ENCODE measurements at regions not wholly inside any gene's neighbourhood (a gene's known extent, or its start where the extent isn't known, plus 50 kb on each side); places are given as distances from the start of the nearest gene placed in this dataset.
"Not testable (repeated sequence)": the region's sequence is repeated elsewhere in the genome, so short reads cannot be mapped to it uniquely, and the experiment has no call there.

DNA sequence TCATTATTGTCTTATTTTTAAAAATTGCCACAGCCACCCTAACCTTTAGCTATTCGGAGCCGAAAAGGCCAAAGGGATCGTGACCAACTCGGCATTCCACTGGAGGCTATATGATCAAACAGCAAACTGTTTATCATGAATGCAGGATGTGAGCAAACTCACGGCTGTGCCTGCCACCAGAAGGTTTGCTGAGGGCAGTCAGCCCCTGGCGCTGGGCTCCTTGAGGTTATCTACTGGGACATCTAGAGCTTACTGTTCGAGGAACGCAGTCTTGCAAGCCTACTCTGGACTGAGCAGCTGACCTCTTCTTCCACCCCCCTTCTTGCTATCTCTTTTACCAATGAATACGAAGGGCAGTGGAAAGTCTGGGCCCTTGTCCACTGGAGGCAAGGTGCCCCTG, 231.5 kb upstream of the TARS1 start:
- Mint-ChIP-seq H3K4me3 (no peak overlapping the region), H3K4me1 (no peaks in the 10 kb centered on the region), H3K27ac (no peak overlapping the region), H3K36me3 (no peaks in the 10 kb centered on the region), H3K9me3 (peaks cover 0 to 8% (median 3%) of the 10 kb centered on the region in 3 donors), H3K27me3 (no peaks in the 10 kb centered on the region)
- Histone ChIP-seq H3K4me3 (ENCODE audit: control insufficient read depth in 1 of 2, extremely low read depth in 1 of 2, low read length in 1 of 2) (no peak overlapping the region), H3K4me1 (ENCODE audit: control insufficient read depth in 1 of 2, extremely low read depth in 1 of 2, insufficient read depth in 2 of 2, low read length in 2 of 2) (no peaks in the 10 kb centered on the region), H3K36me3 (ENCODE audit: control insufficient read depth in 2 of 2, extremely low read depth in 1 of 2, insufficient read depth in 1 of 2, low read length in 1 of 2) (no peaks in the 10 kb centered on the region), H3K27ac (ENCODE audit: low read length) (no peak overlapping the region), H3K27me3 (replicated peaks in 1 of 2; ENCODE audit: control insufficient read depth in 2 of 2, extremely low read depth in 1 of 2, insufficient read depth in 2 of 2, low read length in 1 of 2) (no peaks in the 10 kb centered on the region), H3K9me3 (no peaks in the 10 kb centered on the region)
- WGBS (ENCODE audit: insufficient coverage): 70% methylated on average over 2 of the region's 9 CpGs
- DNase-seq (no peak), ATAC-seq (replicated peaks in 1 of 4) (no peak)
- ChIA-PET CTCF (no interaction called here), POLR2A (no interaction called here)

DNA sequence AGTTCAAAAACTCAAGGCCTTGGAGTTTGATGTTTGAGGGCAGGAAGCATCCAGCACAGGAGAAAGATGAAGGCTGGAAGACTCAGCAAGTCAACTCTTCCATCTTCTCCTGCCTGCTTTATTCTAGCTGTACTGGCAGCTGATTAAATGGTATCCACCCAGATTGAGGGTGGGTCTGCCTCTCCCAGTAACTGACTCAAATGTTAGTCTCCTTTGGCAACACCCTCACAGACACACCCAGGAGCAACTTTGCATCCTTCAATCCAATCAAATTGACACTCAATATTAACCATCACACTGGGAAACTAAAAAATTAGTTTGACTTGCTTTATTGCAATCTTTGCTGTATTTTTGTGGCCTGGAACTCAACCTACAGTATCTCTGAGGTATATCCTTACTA, 230.5 kb upstream of the TARS1 start:
- DNase-seq; ATAC-seq (replicated peaks in 1 of 4); H3K9me3 Mint-ChIP-seq; CTCF ChIA-PET; H3K36me3 ChIP-seq (ENCODE audit: control insufficient read depth in 2 of 2, extremely low read depth in 1 of 2, insufficient read depth in 1 of 2, low read length in 1 of 2); H3K4me3 Mint-ChIP-seq; H3K4me1 ChIP-seq (ENCODE audit: control insufficient read depth in 1 of 2, extremely low read depth in 1 of 2, insufficient read depth in 2 of 2, low read length in 2 of 2); POLR2A ChIA-PET; H3K9me3 ChIP-seq; H3K36me3 Mint-ChIP-seq; H3K27ac Mint-ChIP-seq; H3K27ac ChIP-seq (ENCODE audit: low read length); H3K27me3 Mint-ChIP-seq; H3K27me3 ChIP-seq (replicated peaks in 1 of 2; ENCODE audit: control insufficient read depth in 2 of 2, extremely low read depth in 1 of 2, insufficient read depth in 2 of 2, low read length in 1 of 2); H3K4me1 Mint-ChIP-seq; H3K4me3 ChIP-seq (ENCODE audit: control insufficient read depth in 1 of 2, extremely low read depth in 1 of 2, low read length in 1 of 2): not testable (repeated sequence)

DNA sequence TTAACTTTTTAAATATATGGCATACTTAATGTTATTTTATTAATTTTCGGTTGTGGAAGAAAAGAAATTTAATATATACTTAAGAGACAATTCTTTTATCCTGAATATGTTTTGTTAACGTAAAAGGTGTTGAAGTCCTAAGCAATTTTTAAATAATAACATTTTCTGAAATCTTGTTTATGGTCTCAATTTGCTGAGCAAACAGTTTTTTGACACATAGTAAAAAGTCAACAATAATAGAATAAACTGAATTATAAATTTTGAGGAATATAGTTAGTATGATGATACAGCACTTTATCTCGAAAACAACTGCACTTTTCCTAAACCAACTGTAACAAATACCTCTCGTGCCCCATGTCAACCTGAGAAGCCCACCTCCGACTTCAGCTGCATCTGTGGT, 229.8 kb upstream of the TARS1 start:
- ATAC-seq (replicated peaks in 1 of 4) (no peak), DNase-seq (no peak)
- Histone ChIP-seq H3K27ac (ENCODE audit: low read length) (no peak overlapping the region), H3K4me1 (ENCODE audit: control insufficient read depth in 1 of 2, extremely low read depth in 1 of 2, insufficient read depth in 2 of 2, low read length in 2 of 2) (no peaks in the 10 kb centered on the region), H3K4me3 (ENCODE audit: control insufficient read depth in 1 of 2, extremely low read depth in 1 of 2, low read length in 1 of 2) (no peak overlapping the region), H3K27me3 (replicated peaks in 1 of 2; ENCODE audit: control insufficient read depth in 2 of 2, extremely low read depth in 1 of 2, insufficient read depth in 2 of 2, low read length in 1 of 2) (no peaks in the 10 kb centered on the region), H3K9me3 (no peaks in the 10 kb centered on the region), H3K36me3 (ENCODE audit: control insufficient read depth in 2 of 2, extremely low read depth in 1 of 2, insufficient read depth in 1 of 2, low read length in 1 of 2) (no peaks in the 10 kb centered on the region)
- CTCF ChIA-PET: no interaction called here
- 83% methylated on average over 1 of the region's 5 CpGs for WGBS (ENCODE audit: insufficient coverage)
- no peaks in the 10 kb centered on the region for H3K36me3 Mint-ChIP-seq
- H3K4me1 Mint-ChIP-seq: no peaks in the 10 kb centered on the region
- H3K9me3 Mint-ChIP-seq: peaks cover 0 to 8% (median 3%) of the 10 kb centered on the region in 3 donors
- H3K27ac Mint-ChIP-seq: no peak overlapping the region
- H3K27me3 Mint-ChIP-seq: no peaks in the 10 kb centered on the region
- POLR2A ChIA-PET: no interaction called here
- H3K4me3 Mint-ChIP-seq: no peak overlapping the region

DNA sequence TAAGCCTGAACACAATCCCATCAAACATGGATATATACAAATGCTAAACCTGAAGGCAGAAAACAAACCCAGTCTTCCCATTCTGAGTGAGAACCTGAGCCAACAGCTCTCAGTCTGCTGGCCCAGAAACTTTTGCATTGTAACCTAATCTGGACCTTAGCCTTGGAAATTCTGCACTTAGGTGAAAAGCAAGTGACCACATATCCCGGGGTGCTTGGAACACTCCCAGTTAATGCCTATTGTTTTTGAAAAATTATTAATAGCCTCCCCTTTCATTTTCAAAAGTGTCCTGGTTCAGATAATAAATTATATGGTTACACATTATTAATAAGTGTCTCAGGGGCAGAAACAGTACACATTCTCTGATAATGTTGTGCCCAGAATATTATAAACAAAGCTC, 228.3 kb upstream of the TARS1 start:
- DNase-seq (no peak), ATAC-seq (replicated peaks in 1 of 4) (no peak)
- no peak overlapping the region for H3K27ac Mint-ChIP-seq
- Histone ChIP-seq H3K4me1 (ENCODE audit: control insufficient read depth in 1 of 2, extremely low read depth in 1 of 2, insufficient read depth in 2 of 2, low read length in 2 of 2) (no peaks in the 10 kb centered on the region), H3K27me3 (replicated peaks in 1 of 2; ENCODE audit: control insufficient read depth in 2 of 2, extremely low read depth in 1 of 2, insufficient read depth in 2 of 2, low read length in 1 of 2) (no peaks in the 10 kb centered on the region), H3K27ac (ENCODE audit: low read length) (no peak overlapping the region), H3K4me3 (ENCODE audit: control insufficient read depth in 1 of 2, extremely low read depth in 1 of 2, low read length in 1 of 2) (no peak overlapping the region), H3K9me3 (no peaks in the 10 kb centered on the region), H3K36me3 (ENCODE audit: control insufficient read depth in 2 of 2, extremely low read depth in 1 of 2, insufficient read depth in 1 of 2, low read length in 1 of 2) (no peaks in the 10 kb centered on the region)
- H3K36me3 Mint-ChIP-seq: no peaks in the 10 kb centered on the region
- no peak overlapping the region for H3K4me3 Mint-ChIP-seq
- H3K4me1 Mint-ChIP-seq: no peaks in the 10 kb centered on the region
- ChIA-PET CTCF (no interaction called here), POLR2A (no interaction called here)
- H3K27me3 Mint-ChIP-seq: no peaks in the 10 kb centered on the region
- no CpG with 5 or more reads among the region's 1 CpG for WGBS (ENCODE audit: insufficient coverage)
- peaks cover 0 to 8% (median 3%) of the 10 kb centered on the region in 3 donors for H3K9me3 Mint-ChIP-seq

DNA sequence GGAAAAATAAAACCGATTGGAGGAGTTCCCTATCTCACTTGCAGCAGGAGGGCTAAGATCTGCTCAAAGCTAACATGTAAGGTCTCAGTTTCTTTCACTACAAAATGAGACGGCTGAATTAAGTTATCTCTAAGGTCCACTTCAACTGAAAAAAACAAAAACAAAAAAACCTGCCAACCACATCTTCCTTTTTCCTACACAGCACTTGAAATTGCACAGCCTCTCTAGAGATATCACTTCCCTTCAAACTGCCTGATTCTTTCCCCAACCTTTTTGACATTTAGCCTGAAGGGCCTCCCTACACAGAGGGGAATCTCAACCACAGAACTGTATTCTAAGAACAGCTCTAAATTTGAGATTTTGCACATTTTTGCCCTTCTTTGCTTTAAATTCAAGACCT, 227.9 kb upstream of the TARS1 start:
- H3K4me1 Mint-ChIP-seq: no peaks in the 10 kb centered on the region
- no peaks in the 10 kb centered on the region for H3K9me3 ChIP-seq
- 8% methylated on average over 1 of the region's 2 CpGs for whole genome bisulfite sequencing (ENCODE audit: insufficient coverage)
- CTCF ChIA-PET: no interaction called here
- H3K36me3 Mint-ChIP-seq: no peaks in the 10 kb centered on the region
- no peaks in the 10 kb centered on the region for H3K36me3 ChIP-seq (ENCODE audit: control insufficient read depth in 2 of 2, extremely low read depth in 1 of 2, insufficient read depth in 1 of 2, low read length in 1 of 2)
- POLR2A ChIA-PET: no interaction called here
- no peak overlapping the region for H3K27ac Mint-ChIP-seq
- H3K4me1 ChIP-seq (ENCODE audit: control insufficient read depth in 1 of 2, extremely low read depth in 1 of 2, insufficient read depth in 2 of 2, low read length in 2 of 2): no peaks in the 10 kb centered on the region
- ATAC-seq (replicated peaks in 1 of 4) (no peak), DNase-seq (no peak)
- no peaks in the 10 kb centered on the region for H3K27me3 ChIP-seq (replicated peaks in 1 of 2; ENCODE audit: control insufficient read depth in 2 of 2, extremely low read depth in 1 of 2, insufficient read depth in 2 of 2, low read length in 1 of 2)
- H3K4me3 ChIP-seq (ENCODE audit: control insufficient read depth in 1 of 2, extremely low read depth in 1 of 2, low read length in 1 of 2): no peak overlapping the region
- no peak overlapping the region for H3K4me3 Mint-ChIP-seq
- no peak overlapping the region for H3K27ac ChIP-seq (ENCODE audit: low read length)
- H3K9me3 Mint-ChIP-seq: peaks cover 0 to 8% (median 3%) of the 10 kb centered on the region in 3 donors
- no peaks in the 10 kb centered on the region for H3K27me3 Mint-ChIP-seq

DNA sequence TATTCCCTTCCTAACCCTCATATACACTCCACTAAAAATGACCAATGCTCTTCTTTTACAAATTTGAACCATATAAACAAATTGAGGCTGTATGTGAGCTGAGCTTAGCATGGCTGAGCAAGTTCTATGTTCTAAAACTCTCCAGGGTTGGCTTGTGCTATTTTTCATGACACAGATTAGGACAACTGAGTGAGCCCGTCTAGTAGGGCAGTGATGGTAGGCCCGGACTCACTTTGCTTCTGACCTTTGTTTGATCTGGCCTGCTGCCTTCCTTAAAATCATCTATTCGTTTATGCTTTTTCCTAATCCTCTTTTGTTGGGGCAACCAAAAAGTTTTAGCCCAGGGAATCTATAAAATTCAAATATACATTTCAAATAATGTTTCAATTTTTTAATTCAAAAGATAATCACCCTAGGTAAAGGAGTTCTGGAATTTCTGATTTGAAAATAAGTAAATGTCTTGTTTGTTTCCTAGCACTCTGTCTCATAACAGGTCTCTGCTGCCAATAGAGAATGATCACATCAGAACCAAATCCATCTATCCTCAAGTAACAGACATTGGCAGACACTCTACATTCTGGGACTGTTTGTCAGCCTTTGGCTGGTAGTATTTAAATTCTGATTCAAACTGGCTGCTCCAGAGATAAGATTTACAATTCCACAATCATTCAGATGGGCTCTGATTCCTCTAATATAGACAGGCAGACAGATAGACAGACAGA, 217.0 kb upstream of the TARS1 start:
- no peak for DNase-seq
- H3K27me3 Mint-ChIP-seq: no peaks in the 10 kb centered on the region
- no peaks in the 10 kb centered on the region for H3K36me3 ChIP-seq (ENCODE audit: control insufficient read depth in 2 of 2, extremely low read depth in 1 of 2, insufficient read depth in 1 of 2, low read length in 1 of 2)
- no peaks in the 10 kb centered on the region for H3K27me3 ChIP-seq (replicated peaks in 1 of 2; ENCODE audit: control insufficient read depth in 2 of 2, extremely low read depth in 1 of 2, insufficient read depth in 2 of 2, low read length in 1 of 2)
- H3K27ac Mint-ChIP-seq: no peak overlapping the region
- no peak overlapping the region for H3K4me3 Mint-ChIP-seq
- no peak for ATAC-seq (replicated peaks in 1 of 4)
- H3K27ac ChIP-seq (ENCODE audit: low read length): no peak overlapping the region
- no peak overlapping the region for H3K4me3 ChIP-seq (ENCODE audit: control insufficient read depth in 1 of 2, extremely low read depth in 1 of 2, low read length in 1 of 2)
- H3K36me3 Mint-ChIP-seq: no peaks in the 10 kb centered on the region
- WGBS (ENCODE audit: insufficient coverage): 93% methylated on average over 2 of the region's 3 CpGs
- CTCF ChIA-PET: no interaction called here
- H3K9me3 Mint-ChIP-seq: peaks cover 0 to 4% (median 4%) of the 10 kb centered on the region in 3 donors
- POLR2A ChIA-PET: no interaction called here
- no peaks in the 10 kb centered on the region for H3K4me1 ChIP-seq (ENCODE audit: control insufficient read depth in 1 of 2, extremely low read depth in 1 of 2, insufficient read depth in 2 of 2, low read length in 2 of 2)
- no peaks in the 10 kb centered on the region for H3K4me1 Mint-ChIP-seq
- H3K9me3 ChIP-seq: no peaks in the 10 kb centered on the region

DNA sequence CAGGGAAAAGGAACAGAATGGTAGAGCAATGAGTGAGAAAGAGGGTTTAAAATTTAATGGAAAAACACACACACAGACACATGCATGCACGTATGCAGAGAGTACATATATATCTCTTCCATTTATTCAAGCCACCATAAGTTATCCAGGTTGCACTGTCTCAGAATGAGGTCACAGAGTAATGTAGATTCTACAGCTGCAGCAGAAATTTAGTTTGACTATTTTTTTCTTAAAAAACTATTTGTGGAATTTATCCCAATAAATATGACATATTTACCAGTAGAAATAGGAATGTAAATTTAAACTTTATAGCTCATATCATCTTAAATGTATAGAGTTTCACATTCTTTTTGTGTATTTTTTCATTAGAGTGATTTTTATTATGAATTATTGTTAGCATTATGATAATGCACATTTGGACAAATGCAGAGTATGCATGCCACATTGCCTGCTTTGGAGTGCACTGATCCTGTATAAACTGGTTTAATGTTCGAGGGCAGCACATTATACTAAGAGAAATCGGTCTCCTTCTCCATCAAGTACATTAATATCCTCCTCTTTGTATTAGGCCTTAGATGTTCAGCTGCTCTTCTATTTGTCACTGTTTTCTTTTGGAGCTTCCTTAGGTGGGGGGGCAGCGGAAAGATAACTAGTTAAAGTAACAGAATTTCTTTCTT, 216.3 kb upstream of the TARS1 start:
- H3K27me3 Mint-ChIP-seq: no peaks in the 10 kb centered on the region
- POLR2A ChIA-PET: no interaction called here
- no CpG with 5 or more reads among the region's 4 CpGs for WGBS (ENCODE audit: insufficient coverage)
- H3K4me3 Mint-ChIP-seq: no peak overlapping the region
- Histone ChIP-seq H3K36me3 (ENCODE audit: control insufficient read depth in 2 of 2, extremely low read depth in 1 of 2, insufficient read depth in 1 of 2, low read length in 1 of 2) (no peaks in the 10 kb centered on the region), H3K4me3 (ENCODE audit: control insufficient read depth in 1 of 2, extremely low read depth in 1 of 2, low read length in 1 of 2) (no peak overlapping the region), H3K9me3 (no peaks in the 10 kb centered on the region), H3K27ac (ENCODE audit: low read length) (no peak overlapping the region), H3K4me1 (ENCODE audit: control insufficient read depth in 1 of 2, extremely low read depth in 1 of 2, insufficient read depth in 2 of 2, low read length in 2 of 2) (no peaks in the 10 kb centered on the region), H3K27me3 (replicated peaks in 1 of 2; ENCODE audit: control insufficient read depth in 2 of 2, extremely low read depth in 1 of 2, insufficient read depth in 2 of 2, low read length in 1 of 2) (no peaks in the 10 kb centered on the region)
- peaks cover 0 to 4% (median 4%) of the 10 kb centered on the region in 3 donors for H3K9me3 Mint-ChIP-seq
- ATAC-seq (replicated peaks in 1 of 4): no peak
- no peaks in the 10 kb centered on the region for H3K36me3 Mint-ChIP-seq
- H3K4me1 Mint-ChIP-seq: no peaks in the 10 kb centered on the region
- CTCF ChIA-PET: no interaction called here
- no peak for DNase-seq
- H3K27ac Mint-ChIP-seq: no peak overlapping the region

All from T-cell (primary cell).